GM19043 (cell line): ENCODE measurements at regions not wholly inside any gene's neighbourhood (a gene's known extent, or its start where the extent isn't known, plus 50 kb on each side); places are given as distances from the start of the nearest gene placed in this dataset.
A peak's percentile ranks its signal among the peaks of the same experiment; 100 is the strongest.
"Not testable (repeated sequence)": the region's sequence is repeated elsewhere in the genome, so short reads cannot be mapped to it uniquely, and the experiment has no call there.

Experiments used
- ATAC-seq: cut with Tn5 transposase; IDR thresholded peaks from one replicate; pipeline ENCODE4 v1.9.1; 2021; ENCODE audit warnings: low read depth; ENCODE audit not compliant: unreplicated experiment

- no peak for ATAC-seq
These were observed 981.0 kb downstream of the TMEM121 start for GRCh38 chr14:106507354-106507753.

GRCh38 chr14:106508216-106508615, 981.8 kb downstream of the TMEM121 start:
- ATAC-seq: no peak

GRCh38 chr14:106509176-106509575, 982.8 kb downstream of the TMEM121 start:
- ATAC-seq: no peak

- ATAC-seq: no peak
These were observed 983.4 kb downstream of the TMEM121 start for GRCh38 chr14:106509807-106510206.

GRCh38 chr14:106511006-106511799, 984.8 kb downstream of the TMEM121 start:
- ATAC-seq: no peak

GRCh38 chr14:106511800-106512198, 985.4 kb downstream of the TMEM121 start:
- no peak for ATAC-seq

GRCh38 chr14:106513302-106513701, 986.9 kb downstream of the TMEM121 start:
- ATAC-seq: no peak

GRCh38 chr14:106518054-106518943, 991.9 kb downstream of the TMEM121 start:
- ATAC-seq: no peak

- ATAC-seq: not testable (repeated sequence)
These were observed 995.7 kb downstream of the TMEM121 start for GRCh38 chr14:106522118-106522517.

- ATAC-seq: no peak
These were observed 996.6 kb downstream of the TMEM121 start for GRCh38 chr14:106522990-106523389.

GRCh38 chr14:106528717-106529116, 1002.3 kb downstream of the TMEM121 start:
- ATAC-seq: no peak

GRCh38 chr14:106530031-106530422, 1003.6 kb downstream of the TMEM121 start:
- ATAC-seq: no peak

- peak; percentile 63 for ATAC-seq
These were observed 1004.2 kb downstream of the TMEM121 start for GRCh38 chr14:106530423-106531107.

- ATAC-seq: not testable (repeated sequence)
These were observed 1011.2 kb downstream of the TMEM121 start for GRCh38 chr14:106537597-106537996.

GRCh38 chr14:106538201-106538600, 1011.8 kb downstream of the TMEM121 start:
- no peak for ATAC-seq

GRCh38 chr14:106547735-106548434, 1021.5 kb downstream of the TMEM121 start:
- no peak for ATAC-seq

- no peak for ATAC-seq
These were observed 1022.7 kb downstream of the TMEM121 start for GRCh38 chr14:106549064-106549463.

GRCh38 chr14:106551265-106551664, 1024.9 kb downstream of the TMEM121 start:
- no peak for ATAC-seq

GRCh38 chr14:106556211-106556610, 1029.8 kb downstream of the TMEM121 start:
- ATAC-seq: not testable (repeated sequence)

- no peak for ATAC-seq
These were observed 1030.4 kb downstream of the TMEM121 start for GRCh38 chr14:106556665-106557289.
